ENCODE measurements at regions not wholly inside any gene's neighbourhood (a gene's known extent, or its start where the extent isn't known, plus 50 kb on each side); places are given as distances from the start of the nearest gene placed in this dataset.
"Not testable (repeated sequence)": the region's sequence is repeated elsewhere in the genome, so short reads cannot be mapped to it uniquely, and the experiment has no call there.

DNA sequence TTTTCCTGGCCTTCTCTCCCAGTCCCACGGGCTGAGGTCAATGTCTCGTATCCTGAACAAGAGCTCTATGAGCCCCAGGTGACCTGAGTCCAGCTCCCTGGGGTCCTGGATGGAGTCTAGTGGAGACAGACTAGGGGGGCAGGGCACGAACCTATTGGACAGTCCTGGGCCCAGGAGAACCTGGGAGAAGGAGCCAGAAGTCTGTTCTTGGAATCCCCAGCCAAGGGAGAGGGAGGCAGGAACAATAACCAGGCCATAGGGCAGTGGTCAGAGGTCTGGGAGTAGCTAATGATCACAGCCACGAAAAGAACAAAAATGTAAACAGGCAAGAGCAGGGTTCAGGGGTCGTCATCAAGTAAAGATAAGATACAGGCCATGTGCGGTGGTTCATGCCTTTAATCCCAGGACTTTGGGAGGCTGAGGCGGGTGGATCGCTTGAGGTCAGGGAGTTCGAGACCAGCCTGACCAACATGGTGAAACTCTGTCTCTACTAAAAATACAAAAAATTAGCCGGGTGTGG is 60.8 kb downstream of the COPRS start:
- no peak for DNase-seq (ENCODE audit: low read depth in 2 of 2)

DNA sequence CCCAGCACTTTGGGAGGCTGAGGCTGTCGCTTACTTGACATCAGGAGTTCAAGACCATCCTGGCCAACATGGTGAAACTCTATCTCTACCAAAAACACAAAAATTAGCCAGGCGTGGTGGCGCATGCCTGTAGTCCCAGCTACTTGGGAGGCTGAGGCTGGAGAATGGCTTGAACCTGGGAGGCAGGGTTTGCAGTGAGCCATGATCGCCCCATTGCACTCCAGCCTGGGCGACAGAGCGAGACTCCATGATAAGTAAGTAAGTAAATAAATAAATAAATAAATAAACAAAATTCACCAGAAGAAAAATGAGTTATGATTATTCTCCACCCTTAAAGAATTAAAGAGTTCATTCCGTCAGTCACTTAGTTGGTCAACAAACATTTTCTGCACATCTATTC is 63.1 kb downstream of the COPRS start:
- DNase-seq (ENCODE audit: low read depth in 2 of 2): not testable (repeated sequence)

DNA sequence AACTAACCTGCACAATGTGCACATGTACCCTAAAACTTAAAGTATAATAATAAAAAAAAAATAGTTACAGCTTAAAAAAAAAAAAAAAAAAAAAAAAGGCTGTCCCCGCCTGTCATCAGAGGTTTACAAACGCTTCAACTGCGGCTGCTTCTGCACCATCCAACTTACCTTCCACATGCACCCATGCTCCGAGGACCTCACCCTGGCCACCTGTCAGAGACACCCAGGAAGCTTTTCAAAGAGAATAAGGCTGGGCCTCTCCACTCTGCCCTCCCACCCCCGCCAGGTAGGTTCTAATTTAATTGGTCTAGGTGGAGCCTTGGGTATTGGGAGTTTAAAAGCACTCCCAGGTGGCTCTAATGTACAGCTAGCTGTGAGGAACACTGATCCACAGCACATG is 64.9 kb downstream of the COPRS start:
- DNase-seq (ENCODE audit: low read depth in 2 of 2): no peak

DNA sequence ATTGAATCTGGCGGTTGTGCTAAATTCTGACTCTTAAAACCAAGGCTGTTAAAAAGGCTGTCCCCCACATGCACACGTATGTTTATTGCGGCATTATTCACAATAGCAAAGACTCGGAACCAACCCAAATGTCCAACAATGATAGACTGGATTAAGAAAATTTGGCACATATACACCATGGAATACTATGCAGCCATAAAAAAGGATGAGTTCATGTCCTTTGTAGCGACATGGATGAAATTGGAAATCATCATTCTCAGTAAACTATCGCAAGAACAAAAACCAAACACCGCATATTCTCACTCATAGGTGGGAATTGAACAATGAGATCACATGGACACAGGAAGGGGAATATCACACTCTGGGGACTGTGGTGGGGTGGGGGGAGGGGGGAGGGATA is 65.4 kb downstream of the COPRS start:
- DNase-seq (ENCODE audit: low read depth in 2 of 2): not testable (repeated sequence)

DNA sequence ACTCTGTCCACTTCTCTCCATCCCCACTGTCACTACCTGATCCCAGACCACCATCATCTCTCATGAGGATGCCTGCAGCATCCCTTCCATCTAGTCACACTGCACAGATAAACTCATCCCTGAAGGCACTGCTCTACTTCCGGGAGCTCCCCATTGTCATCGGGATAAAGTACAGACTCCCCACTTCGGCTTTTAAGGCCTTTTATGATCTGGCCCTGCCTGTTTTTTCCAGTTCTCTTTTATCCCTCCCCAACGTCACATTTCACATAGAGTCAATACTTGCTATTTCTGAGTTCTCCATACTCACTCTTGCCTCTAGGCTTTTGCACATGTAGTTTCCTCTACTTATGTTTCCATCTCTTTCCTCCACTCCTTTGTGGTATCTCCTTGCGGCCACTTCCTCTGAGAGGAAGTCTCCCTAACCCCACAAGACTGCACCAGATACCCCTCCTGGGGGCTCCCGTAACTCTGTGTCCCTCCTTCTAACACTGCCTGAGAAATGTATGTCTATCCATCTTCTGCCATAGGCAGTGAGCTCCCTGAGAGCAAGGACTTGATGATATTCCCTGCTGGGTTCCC is 66.9 kb downstream of the COPRS start:
- DNase-seq (ENCODE audit: low read depth in 2 of 2): no peak

DNA sequence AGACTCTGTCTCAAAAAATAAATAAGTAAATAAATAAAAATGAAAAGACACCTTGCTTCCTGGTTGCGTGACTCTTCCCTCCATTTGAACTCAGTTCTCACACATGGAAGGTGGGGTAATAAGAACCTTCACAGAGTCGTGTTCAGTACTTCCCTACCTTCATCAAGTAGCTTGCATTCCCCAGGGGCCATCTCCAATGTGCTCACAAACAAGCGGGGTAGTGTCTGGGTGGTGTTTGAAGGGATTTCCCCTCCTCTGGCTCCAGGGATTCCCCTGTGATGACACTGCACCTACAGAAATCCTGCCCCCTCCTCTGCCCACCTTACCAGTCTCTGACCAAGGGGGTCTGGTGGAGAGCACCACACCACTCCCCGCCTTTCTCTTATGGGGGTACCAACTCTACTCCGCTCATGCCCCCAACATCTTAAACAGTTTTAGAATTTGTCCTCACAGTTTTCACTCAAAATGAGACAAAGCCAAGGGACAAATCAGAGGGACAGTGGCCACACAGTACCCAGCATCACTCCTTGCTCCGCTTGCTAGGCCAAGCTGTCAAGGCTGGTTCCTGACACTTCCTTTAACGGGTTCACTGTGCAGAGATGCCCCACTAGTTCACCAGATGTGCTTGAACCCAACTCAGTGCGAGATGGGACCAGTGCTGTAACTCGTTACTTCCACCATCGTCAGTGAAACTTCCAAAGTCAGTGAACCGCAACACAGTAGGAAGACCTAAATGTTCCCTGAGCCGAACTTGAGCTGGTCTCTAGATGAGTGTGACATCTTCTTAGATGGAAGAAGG is 69.1 kb downstream of the COPRS start:
- no peak for DNase-seq (ENCODE audit: low read depth in 2 of 2)

DNA sequence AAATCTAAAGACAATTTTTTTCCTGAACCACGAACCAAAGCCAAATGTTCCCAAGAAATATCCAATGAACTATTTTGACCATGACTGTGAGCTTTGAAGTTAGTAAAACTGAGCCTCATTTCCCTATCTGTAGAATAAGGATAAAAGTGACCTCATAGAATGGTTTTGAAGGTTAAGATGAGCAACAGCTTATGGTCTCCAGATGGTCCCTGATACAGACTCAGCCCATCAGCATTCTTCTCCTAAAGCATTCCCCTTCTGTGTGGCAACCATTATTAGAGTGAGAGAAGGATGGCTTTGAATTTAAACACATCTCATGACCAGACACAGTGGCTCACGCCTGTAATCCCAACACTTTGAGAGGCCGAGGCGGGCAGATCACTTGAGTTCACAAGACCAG is 70.1 kb downstream of the COPRS start:
- peak; percentile 57 to 59 for DNase-seq (ENCODE audit: low read depth in 2 of 2)

DNA sequence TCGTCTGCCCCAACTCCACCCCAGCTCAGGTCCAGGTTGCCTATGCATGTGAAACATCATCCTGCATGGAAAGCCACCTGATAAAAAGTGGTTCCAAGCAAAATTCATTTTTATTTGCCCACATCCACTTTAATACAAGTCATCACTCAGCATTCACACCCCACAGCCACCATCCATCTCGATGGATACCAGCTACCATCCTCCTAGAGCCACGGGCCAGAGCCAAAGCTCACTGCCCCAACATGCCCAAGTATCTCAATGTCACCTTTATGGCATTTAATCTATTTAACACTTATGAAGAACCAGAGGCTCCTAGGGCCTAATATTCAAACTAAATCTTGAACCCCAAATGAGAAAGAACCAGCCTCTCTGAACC is 70.5 kb downstream of the COPRS start:
- no peak for DNase-seq (ENCODE audit: low read depth in 2 of 2)

DNA sequence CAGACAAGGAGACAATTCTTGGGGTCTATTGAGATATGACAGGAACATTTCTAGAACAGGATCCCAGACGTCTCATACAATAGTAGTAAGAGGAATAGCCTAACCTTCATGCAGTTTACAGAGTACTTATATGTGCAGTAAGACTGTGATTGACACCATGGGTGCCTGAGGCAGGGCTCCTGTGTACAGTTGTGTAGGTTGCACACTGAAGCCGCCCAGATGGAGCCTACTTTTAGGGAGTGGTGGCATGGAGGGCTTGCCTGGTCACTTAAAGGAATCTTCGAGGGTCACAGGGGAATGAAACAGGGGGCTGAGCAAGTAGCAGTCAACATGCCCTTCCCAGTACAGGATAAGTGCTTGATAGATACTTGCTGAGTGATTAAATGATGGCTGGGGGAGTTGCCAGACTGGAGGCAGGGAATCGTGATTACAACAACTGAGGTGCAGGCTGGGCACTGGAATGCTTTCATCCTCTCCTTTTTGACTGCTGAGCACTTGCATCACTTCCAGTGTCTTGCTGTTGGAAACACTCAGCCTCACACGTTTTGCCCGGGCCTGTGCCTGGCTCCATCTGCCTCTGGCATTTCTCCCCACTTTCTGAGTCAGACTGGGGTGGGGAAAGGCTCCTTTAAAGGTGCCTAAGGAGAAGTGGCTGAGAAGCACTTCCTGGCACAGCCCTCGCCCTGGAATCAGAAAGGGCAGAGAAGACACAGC is 71.0 kb downstream of the COPRS start:
- peak; percentile 73 to 78 for DNase-seq (ENCODE audit: low read depth in 2 of 2)

DNA sequence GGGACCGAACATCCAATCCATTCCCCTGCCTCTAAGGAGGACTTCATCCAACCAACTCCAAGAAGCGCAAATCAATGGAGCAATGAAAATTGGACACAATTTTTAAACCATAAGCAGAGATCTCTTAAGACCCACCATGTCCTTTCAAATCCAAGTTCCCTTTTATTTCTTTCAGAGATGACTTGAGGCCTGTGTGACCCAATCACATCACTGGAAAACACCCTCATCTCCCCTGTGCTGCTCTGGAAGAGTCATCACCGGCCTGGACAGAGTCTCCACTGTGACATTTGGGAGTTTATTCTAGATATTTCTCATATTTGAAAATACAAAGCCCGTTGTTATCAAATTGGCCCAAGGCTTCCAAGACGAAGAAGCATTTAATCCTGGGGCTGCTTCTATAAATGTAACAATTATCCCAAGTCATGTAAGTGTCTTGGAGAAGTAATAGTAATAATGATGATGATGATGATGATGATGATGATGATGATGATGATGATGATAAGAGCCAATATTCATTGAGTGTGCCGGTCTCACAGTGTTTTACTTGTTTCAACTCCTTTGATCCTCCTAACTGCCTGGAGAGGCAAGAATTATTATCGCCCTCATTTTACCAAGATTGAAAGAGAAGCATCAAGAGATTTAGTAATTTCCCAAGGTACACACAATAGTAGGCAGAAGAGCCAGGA is 72.1 kb downstream of the COPRS start:
- DNase-seq (ENCODE audit: low read depth in 2 of 2): no peak

DNA sequence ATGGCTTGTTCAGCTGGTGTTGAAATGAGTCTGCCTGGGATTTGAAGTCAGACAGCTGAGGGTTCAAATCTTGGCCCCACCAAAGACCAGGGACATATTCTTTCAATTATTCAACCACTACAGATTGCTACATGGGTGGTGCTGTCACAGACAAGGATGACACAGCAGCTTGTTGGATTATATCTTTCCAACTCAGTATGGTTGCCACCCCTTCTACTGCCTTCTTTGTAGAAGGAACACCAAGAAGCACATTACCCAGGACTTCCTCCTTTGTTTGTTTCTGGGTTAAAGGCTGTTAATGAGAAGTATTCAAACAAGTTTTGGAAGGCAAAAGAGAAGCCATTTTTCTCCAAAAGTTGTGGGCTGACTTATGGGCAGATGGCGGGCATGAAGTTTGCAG is 78.6 kb downstream of the COPRS start:
- DNase-seq (ENCODE audit: low read depth in 2 of 2): no peak

DNA sequence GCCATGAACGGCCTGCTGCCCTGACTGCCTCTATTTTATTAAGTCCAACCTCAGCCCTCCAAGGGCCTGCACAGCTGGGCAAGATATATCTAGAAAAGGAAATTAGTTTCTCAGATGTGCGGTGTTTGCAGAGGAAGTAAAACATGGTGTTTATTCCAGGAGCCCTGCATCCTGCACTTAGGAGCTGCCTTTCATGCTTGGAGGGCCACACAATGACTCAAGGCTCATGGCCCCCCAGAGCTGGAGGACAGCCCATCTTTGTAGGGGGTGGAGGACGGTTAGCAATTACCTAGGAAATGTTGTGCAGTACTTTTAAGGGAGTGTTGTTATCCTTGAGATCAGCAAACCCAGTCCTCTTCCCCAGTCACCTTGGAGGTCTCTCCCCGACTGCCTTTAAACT is 80.5 kb downstream of the COPRS start:
- no peak for DNase-seq (ENCODE audit: low read depth in 2 of 2)

DNA sequence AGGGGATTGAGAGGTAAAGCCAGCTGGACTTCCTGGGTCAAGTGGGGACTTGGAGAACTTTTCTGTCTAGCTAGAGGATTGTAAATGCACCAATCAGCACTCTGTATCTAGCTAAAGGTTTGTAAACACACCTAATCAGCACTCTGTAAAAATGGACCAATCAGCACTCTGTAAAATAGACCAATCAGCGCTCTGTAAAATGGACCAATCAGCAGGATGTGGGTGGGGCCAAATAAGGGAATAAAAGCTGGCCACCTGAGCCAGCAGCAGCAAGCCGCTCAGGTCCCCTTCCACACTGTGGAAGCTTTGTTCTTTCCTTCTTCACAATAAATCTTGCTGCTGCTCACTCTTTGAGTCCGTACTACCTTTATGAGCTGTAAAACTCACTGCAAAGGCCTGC is 87.7 kb downstream of the COPRS start:
- not testable (repeated sequence) for DNase-seq (ENCODE audit: low read depth in 2 of 2)

DNA sequence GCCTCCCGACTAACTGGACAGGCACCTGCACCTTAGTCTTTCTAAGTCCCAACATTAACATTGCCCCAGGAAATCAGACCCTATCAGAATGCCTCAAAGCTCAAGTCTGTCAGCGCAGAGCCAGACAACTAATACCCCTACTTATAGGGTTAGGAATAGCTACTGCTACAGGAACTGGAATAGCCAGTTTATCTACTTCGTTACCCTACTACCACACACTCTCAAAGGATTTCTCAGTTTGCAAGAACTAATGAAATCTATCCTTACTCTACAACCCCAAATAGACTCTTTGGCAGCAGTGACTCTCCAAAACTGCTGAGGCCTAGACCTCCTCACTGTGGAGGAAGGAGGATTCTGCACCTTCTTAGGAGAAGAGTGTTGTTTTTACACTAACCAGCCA is 88.5 kb downstream of the COPRS start:
- DNase-seq (ENCODE audit: low read depth in 2 of 2): not testable (repeated sequence)

DNA sequence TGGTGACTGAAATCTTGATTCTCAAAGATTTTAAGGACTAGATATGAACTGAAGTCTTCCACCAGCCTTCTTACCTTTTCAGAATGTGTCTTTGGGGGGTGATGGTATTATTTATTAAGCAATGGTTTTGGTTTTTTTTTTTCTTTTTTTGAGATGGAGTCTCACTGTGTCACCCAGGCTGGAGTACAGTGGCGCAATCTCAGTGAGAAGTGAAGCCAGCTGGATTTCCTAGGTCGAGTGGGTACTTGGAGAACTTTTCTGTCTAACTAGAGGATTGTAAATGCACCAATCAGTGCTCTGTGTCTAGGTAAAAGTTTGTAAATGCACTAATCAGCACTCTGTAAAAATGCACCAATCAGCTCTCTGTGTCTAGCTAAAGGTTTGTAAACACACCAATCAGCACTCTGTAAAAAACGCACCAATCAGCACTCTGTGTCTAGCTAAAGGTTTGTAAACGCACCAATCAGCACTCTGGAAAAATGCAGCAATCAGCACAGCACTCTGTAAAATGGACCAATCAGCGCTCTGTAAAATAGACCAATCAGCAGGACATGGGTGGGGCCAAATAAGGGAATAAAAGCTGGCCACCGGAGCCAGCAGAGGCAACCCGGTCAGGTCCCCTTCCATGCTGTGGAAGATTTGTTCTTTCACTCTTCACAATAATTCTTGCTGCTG is 97.1 kb downstream of the COPRS start:
- DNase-seq (ENCODE audit: low read depth in 2 of 2): not testable (repeated sequence)

DNA sequence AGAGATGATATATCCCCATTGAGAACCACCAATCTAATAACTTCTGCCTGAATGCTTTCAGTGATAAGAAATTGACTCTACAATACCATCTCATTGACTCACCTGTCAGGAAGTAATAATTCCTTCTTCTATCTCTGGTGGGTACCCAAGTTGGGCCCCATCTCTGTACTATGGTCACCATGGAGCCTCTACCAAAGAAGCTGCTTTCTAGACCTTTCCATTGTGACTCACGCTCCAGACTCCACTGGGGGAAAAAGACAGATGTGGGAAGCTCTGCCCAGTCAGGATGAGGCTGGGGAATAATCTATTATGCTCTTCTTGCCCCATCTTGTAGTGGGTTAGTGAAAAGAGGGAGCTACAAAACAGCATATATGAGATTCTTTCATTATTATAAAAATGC is 100.4 kb downstream of the COPRS start:
- DNase-seq (ENCODE audit: low read depth in 2 of 2): no peak

DNA sequence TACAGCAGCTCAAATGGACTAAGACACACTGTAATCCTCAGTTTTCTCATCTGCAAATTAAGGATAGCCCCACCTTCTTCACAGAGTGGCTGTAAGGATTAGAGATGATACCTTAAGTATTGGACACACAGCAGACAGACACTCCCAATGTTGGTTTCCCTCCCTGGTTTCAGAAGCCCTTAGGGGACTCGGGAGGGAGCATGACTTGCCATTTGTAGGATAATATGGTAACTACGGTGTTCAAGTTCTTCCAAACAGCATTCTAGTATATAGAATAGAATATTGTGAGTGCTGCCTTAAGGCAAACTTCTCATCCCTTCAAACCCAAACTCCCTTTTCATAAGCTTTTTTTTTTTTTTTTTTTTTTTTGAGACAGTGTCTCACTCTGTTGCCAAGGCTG is 101.9 kb downstream of the COPRS start:
- no peak for DNase-seq (ENCODE audit: low read depth in 2 of 2)

DNA sequence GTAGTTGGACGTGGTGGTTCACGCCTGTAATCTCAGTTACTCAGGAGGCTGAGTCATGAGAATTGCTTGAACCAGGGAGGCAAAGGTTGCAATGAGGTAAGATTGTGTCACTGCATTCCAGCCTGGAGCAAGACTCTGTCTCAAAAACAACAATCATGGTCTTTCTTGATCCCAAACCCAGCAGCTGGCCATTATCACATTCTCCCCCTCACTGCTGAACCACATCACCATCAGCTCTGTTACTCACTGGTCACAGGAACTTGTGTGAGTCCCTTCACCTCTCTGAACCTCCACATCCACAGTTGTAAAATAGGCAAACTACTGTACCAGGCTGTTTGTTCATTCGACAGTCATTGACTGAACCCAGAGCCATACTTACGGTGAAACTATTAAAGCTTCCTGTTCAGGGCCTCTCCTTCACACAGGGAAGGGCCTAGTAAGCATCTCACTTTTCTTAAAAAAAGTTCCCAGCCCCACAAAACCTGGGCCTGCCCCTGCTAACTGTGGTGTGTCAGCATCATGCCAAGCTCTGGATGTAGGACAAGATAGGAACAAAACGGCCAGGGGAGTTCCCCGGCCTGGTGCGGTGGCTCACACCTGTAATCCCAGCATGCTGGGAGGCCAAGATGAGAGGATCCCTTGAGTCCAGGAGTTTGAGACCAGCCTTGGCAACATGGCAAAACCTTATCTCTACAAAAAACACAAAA is 104.7 kb downstream of the COPRS start:
- DNase-seq (ENCODE audit: low read depth in 2 of 2): no peak

DNA sequence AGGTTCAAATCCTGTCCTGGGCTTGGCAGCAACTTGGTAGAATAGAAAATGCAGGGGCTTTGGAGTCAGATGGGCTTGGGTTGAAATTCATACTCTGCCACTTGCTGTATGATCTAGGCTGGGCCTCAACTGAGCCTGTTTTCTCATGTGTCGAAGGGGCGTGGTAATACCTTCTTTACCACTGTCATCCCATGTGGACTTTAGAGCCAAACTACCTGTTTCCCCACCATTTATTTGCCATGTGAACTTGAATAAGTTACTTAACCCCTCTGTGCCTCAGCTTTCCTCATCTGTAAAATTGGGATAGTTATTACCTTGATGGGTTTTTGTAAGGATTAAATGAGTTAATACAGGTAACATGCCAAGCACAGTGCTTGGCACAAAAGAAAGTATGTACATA is 106.0 kb downstream of the COPRS start:
- DNase-seq (ENCODE audit: low read depth in 2 of 2): no peak

DNA sequence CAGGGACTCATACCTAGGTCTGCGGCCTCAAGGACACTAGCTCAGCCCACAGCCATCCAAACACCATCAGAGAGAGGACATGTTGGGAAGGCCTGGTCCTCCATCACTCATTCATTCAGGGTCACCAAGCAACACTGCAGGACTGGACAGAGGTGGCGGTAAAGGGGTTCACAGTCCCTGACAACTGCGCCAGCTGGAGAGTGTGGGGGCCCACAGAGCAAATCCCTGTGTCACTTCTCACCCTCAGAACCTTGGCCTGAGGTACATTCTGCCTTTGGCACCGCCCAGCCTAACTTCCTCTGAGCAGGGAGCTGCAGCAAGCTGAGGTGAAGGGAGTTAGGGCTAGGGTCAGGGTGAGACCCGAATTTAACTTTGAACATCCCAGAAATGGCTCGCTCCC is 106.5 kb downstream of the COPRS start:
- DNase-seq (ENCODE audit: low read depth in 2 of 2): no peak

DNA sequence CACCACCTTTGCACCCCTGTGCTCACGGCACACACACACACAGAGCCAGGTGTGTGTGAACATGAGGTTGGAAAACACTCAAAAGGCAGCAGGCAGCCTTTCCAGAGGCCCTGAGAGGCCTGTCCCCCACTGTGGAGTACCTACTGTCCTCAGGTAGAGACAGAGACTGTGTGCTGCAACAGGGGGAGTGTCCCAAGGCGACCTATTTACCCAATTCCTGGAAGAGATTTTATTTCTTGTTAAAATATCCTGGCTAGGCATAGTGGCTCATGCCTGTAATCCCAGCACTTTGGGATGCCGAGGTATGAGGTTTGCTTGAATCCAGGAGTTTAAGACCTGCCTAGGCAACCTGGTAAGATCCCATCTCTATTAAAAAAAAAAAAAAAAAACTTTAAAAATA is 108.5 kb downstream of the COPRS start:
- no peak for DNase-seq (ENCODE audit: low read depth in 2 of 2)

All from fibroblast of skin of left biceps (primary cell).